Liver (tissue), 8 donors: ENCODE measurements at regions not wholly inside any gene's neighbourhood (a gene's known extent, or its start where the extent isn't known, plus 50 kb on each side); places are given as distances from the start of the nearest gene placed in this dataset.

Experiments
- DNase-seq: peaks from one replicate; pipeline ENCODE4 v3.0.0-alpha.2; 2017; ENCODE audit warnings: low spot score
- H3K27ac ChIP-seq, 2 donors: one replicate each; pipeline ENCODE4 v1.7.0; 2013; ENCODE audit warnings: inconsistent platforms in 2 of 2, low read length in 2 of 2, control low read depth in 1 of 2, low read depth in 1 of 2, mild to moderate bottlenecking in 1 of 2
- H3K27me3 ChIP-seq, 4 donors: one replicate each; pipeline versions ENCODE4 v1.6.1 to v1.7.0; 2013; ENCODE audit warnings: low read length in 3 of 4, inconsistent platforms in 1 of 4, mild to moderate bottlenecking in 1 of 4, moderate library complexity in 1 of 4; ENCODE audit not compliant: control insufficient read depth in 4 of 4, insufficient read depth in 4 of 4
- H3K36me3 ChIP-seq, 4 donors: one replicate each; pipeline versions ENCODE4 v1.6.1 to v1.7.0; 2013; ENCODE audit warnings: low read length in 3 of 4, mild to moderate bottlenecking in 3 of 4, low read depth in 1 of 4, moderate library complexity in 1 of 4; ENCODE audit not compliant: control insufficient read depth in 4 of 4, insufficient read depth in 3 of 4
- H3K4me1 ChIP-seq, 4 donors: one replicate each; pipeline versions ENCODE4 v1.6.1 to v1.7.0; 2013; ENCODE audit warnings: low read length in 3 of 4, mild to moderate bottlenecking in 3 of 4, moderate library complexity in 1 of 4; ENCODE audit not compliant: control insufficient read depth in 4 of 4, insufficient read depth in 4 of 4
- H3K4me3 ChIP-seq, 3 donors: one replicate each; pipeline versions ENCODE4 v1.6.1 to v1.7.0; 2013; ENCODE audit warnings: low read length in 3 of 3, control low read depth in 1 of 3, low read depth in 1 of 3, mild to moderate bottlenecking in 1 of 3
- H3K9ac ChIP-seq, 2 donors: one replicate each; pipeline ENCODE4 v1.7.0; 2013; ENCODE audit warnings: low read length in 2 of 2, mild to moderate bottlenecking in 2 of 2, moderate library complexity in 2 of 2, control low read depth in 1 of 2, low read depth in 1 of 2
- H3K9me3 ChIP-seq, 4 donors: one replicate each; pipeline versions ENCODE4 v1.6.1 to v1.7.0; 2013; ENCODE audit warnings: low read length in 3 of 4; ENCODE audit not compliant: control insufficient read depth in 4 of 4
- ATF3 ChIP-seq: IDR thresholded peaks from 2 replicates; pipeline ENCODE4 v1.6.1; 2016; ENCODE audit warnings: antibody characterized with exemption
- CTCF ChIP-seq: fragments of 150-350 bp; IDR thresholded peaks from 2 replicates; pipeline ENCODE4 v1.5.1; 2017; ENCODE audit warnings: improper control_type of control experiment, low read depth, low read length; ENCODE audit not compliant: missing input control
- EGR1 ChIP-seq, 2 donors: IDR thresholded peaks; 2 replicates each; pipeline ENCODE4 v1.6.1; 2016 to 2018; ENCODE audit warnings: antibody characterized with exemption in 2 of 2, low read depth in 2 of 2
- FOXA1 ChIP-seq: IDR thresholded peaks from 2 replicates; pipeline ENCODE4 v1.6.1; 2016; ENCODE audit warnings: antibody characterized with exemption
- FOXA2 ChIP-seq: IDR thresholded peaks from 2 replicates; pipeline ENCODE4 v1.6.1; 2016; ENCODE audit warnings: antibody characterized with exemption
- GABPA ChIP-seq, 2 donors: IDR thresholded peaks in 1 of 2; conservative IDR thresholded peaks in 1 of 2; 2 replicates each; pipeline ENCODE4 v1.6.1; 2016; ENCODE audit warnings: antibody characterized with exemption in 2 of 2, mild to moderate bottlenecking in 1 of 2, moderate library complexity in 1 of 2
- HNF4A ChIP-seq, 2 donors: conservative IDR thresholded peaks; 2 replicates each; pipeline ENCODE4 v1.6.1; 2016; ENCODE audit warnings: antibody characterized with exemption in 2 of 2, mild to moderate bottlenecking in 2 of 2
- HNF4G ChIP-seq: IDR thresholded peaks from 2 replicates; pipeline ENCODE4 v1.6.1; 2016; ENCODE audit warnings: antibody characterized with exemption
- JUND ChIP-seq, 2 donors: IDR thresholded peaks; 2 replicates each; pipeline ENCODE4 v1.6.1; 2016; ENCODE audit warnings: antibody characterized with exemption in 2 of 2
- NR2F2 ChIP-seq: IDR thresholded peaks from 2 replicates; pipeline ENCODE4 v1.6.1; 2016; ENCODE audit warnings: antibody characterized with exemption
- RAD21 ChIP-seq, 2 donors: IDR thresholded peaks; 2 replicates each; pipeline ENCODE4 v1.6.1; 2016; ENCODE audit warnings: antibody characterized with exemption in 2 of 2, mild to moderate bottlenecking in 2 of 2
- REST ChIP-seq: IDR thresholded peaks from 2 replicates; pipeline ENCODE4 v1.6.1; 2016; ENCODE audit warnings: antibody characterized with exemption, mild to moderate bottlenecking
- RXRA ChIP-seq, 2 donors: IDR thresholded peaks; 2 replicates each; pipeline ENCODE4 v1.6.1; 2017 to 2018; ENCODE audit warnings: antibody characterized with exemption in 2 of 2, mild to moderate bottlenecking in 1 of 2
- SP1 ChIP-seq: IDR thresholded peaks from 2 replicates; pipeline ENCODE4 v1.6.1; 2018; ENCODE audit warnings: antibody characterized with exemption, mild to moderate bottlenecking
- TAF1 ChIP-seq: conservative IDR thresholded peaks from 2 replicates; pipeline ENCODE4 v1.6.1; 2016; ENCODE audit warnings: antibody characterized with exemption, mild to moderate bottlenecking
- YY1 ChIP-seq: IDR thresholded peaks from 2 replicates; pipeline ENCODE4 v1.6.1; 2016; ENCODE audit warnings: antibody characterized with exemption, mild to moderate bottlenecking
- ZBTB33 ChIP-seq: IDR thresholded peaks from 2 replicates; pipeline ENCODE4 v1.6.1; 2016; ENCODE audit warnings: antibody characterized with exemption
- WGBS: extraction: QIAGEN DNeasy Blood & Tissue Kit; methylation state at CpG from one replicate; pipeline ENCODE4 v1.1.7; 2013; 5-methylcytosine and 5-hydroxymethylcytosine counted together
- donor health status: healthy.
- donor health status: healthy.
- donor health status: healthy.
- donor health status: healthy.
- donor health status: healthy.

- no peak for TF ChIP-seq ZBTB33
- TF ChIP-seq ATF3 = no peak
- TF ChIP-seq FOXA2 = no peak
- TF ChIP-seq EGR1 (IDR thresholded peaks at IDR 0.05; ENCODE audit: low read depth in 2 of 2) = no peak
- TF ChIP-seq RXRA (IDR thresholded peaks at IDR 0.05) = no peak
- no peak for TF ChIP-seq FOXA1
- no peak for TF ChIP-seq TAF1
- no peak for TF ChIP-seq HNF4G
Measured at GRCh38 chr16:52035436-52035835, 511.5 kb downstream of the TOX3 start (continued).

GRCh38 chr16:52034830-52035229, 512.1 kb downstream of the TOX3 start:
- DNase-seq = no peak
- Histone ChIP-seq H3K4me3 (no peak overlapping the region), H3K4me1 (no peaks in the 10 kb centered on the region), H3K9ac (no peak overlapping the region), H3K27ac (no peak overlapping the region), H3K9me3 (no peaks in the 10 kb centered on the region), H3K27me3 (no peaks in the 10 kb centered on the region), H3K36me3 (no peaks in the 10 kb centered on the region)
- no peak for TF ChIP-seq SP1

- H3K27me3 ChIP-seq = no peaks in the 10 kb centered on the region
- no peaks in the 10 kb centered on the region for H3K9me3 ChIP-seq
- H3K9ac ChIP-seq = no peak overlapping the region
- TF ChIP-seq TAF1 = no peak
- TF ChIP-seq HNF4G = no peak
- no peak for TF ChIP-seq FOXA1
- no peak for TF ChIP-seq HNF4A (conservative IDR thresholded peaks at IDR 0.05)
- no peak for TF ChIP-seq NR2F2
- 83% methylated on average over 1 of the region's 1 CpG for WGBS
- no peaks in the 10 kb centered on the region for H3K36me3 ChIP-seq
- no peak overlapping the region for H3K4me3 ChIP-seq
- H3K4me1 ChIP-seq = no peaks in the 10 kb centered on the region
- H3K27ac ChIP-seq = no peak overlapping the region
- DNase-seq = no peak
Measured at GRCh38 chr16:52033992-52034391, 513.0 kb downstream of the TOX3 start.

GRCh38 chr16:52022980-52023379, 524.0 kb downstream of the TOX3 start:
- no peak for TF ChIP-seq ATF3
- no peak for TF ChIP-seq JUND (IDR thresholded peaks at IDR 0.05)
- TF ChIP-seq HNF4A (conservative IDR thresholded peaks at IDR 0.05) = no peak
- TF ChIP-seq FOXA1 = no peak
- no peak for TF ChIP-seq YY1
- TF ChIP-seq CTCF = no peak
- no peak for TF ChIP-seq REST
- no peak for TF ChIP-seq GABPA (IDR thresholded peaks at IDR 0.05 in 1 of 2, conservative IDR thresholded peaks at IDR 0.05 in 1 of 2)
- TF ChIP-seq SP1 = no peak
- no peak for TF ChIP-seq HNF4G
- TF ChIP-seq RAD21 (IDR thresholded peaks at IDR 0.05) = no peak
- no peak for TF ChIP-seq NR2F2
- no peak for TF ChIP-seq RXRA (IDR thresholded peaks at IDR 0.05)
- TF ChIP-seq FOXA2 = no peak
- TF ChIP-seq ZBTB33 = no peak
- no peak for DNase-seq
- H3K9ac ChIP-seq = no peak overlapping the region
- H3K36me3 ChIP-seq = no peaks in the 10 kb centered on the region
- H3K27me3 ChIP-seq = no peaks in the 10 kb centered on the region
- no peak overlapping the region for H3K4me3 ChIP-seq
- no peak overlapping the region for H3K27ac ChIP-seq
- H3K4me1 ChIP-seq = no peaks in the 10 kb centered on the region
- H3K9me3 ChIP-seq = no peaks in the 10 kb centered on the region
- WGBS = 84% methylated on average over 4 of the region's 4 CpGs
